ENCODE measurements at regions not wholly inside any gene's neighbourhood (a gene's known extent, or its start where the extent isn't known, plus 50 kb on each side); places are given as distances from the start of the nearest gene placed in this dataset.

DNA sequence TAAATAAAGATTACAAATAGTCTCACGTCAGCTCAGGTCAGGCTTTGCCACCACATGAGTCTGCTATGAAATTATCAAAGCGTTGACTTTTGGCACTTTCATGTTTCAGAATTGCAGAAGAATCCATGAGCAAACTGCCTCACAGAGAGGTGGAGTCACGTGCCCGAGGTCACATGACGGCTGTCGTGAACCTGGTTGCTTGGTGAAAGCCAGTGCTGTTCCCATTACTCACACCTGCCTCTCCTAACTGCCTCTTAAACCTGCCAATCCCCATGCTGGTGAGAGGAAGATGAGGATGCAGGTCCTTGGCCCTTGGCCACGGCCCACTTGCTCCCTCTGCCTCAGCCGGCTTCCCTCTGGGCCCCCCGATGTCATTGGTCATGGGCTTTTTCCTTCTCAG lies 272.7 kb downstream of the BCL11B start:
- no peaks in the 10 kb centered on the region for H3K36me3 Mint-ChIP-seq (ENCODE audit: low read depth, unreplicated experiment)
- TF ChIP-seq, protein P1, sequence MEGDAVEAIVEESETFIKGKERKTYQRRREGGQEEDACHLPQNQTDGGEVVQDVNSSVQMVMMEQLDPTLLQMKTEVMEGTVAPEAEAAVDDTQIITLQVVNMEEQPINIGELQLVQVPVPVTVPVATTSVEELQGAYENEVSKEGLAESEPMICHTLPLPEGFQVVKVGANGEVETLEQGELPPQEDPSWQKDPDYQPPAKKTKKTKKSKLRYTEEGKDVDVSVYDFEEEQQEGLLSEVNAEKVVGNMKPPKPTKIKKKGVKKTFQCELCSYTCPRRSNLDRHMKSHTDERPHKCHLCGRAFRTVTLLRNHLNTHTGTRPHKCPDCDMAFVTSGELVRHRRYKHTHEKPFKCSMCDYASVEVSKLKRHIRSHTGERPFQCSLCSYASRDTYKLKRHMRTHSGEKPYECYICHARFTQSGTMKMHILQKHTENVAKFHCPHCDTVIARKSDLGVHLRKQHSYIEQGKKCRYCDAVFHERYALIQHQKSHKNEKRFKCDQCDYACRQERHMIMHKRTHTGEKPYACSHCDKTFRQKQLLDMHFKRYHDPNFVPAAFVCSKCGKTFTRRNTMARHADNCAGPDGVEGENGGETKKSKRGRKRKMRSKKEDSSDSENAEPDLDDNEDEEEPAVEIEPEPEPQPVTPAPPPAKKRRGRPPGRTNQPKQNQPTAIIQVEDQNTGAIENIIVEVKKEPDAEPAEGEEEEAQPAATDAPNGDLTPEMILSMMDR (IDR thresholded peaks at IDR 0.05; ENCODE audit: unreplicated experiment) = no peak
- H3K4me3 Mint-ChIP-seq (ENCODE audit: unreplicated experiment) = no peak overlapping the region
- DNase-seq (ENCODE audit: low spot score) = no peak
- no peaks in the 10 kb centered on the region for H3K4me1 Mint-ChIP-seq (ENCODE audit: unreplicated experiment)
- no peaks in the 10 kb centered on the region for H3K9me3 Mint-ChIP-seq (ENCODE audit: unreplicated experiment)
- no peaks in the 10 kb centered on the region for H3K27me3 Mint-ChIP-seq (ENCODE audit: unreplicated experiment)
- no peak overlapping the region for H3K27ac Mint-ChIP-seq (ENCODE audit: unreplicated experiment)

DNA sequence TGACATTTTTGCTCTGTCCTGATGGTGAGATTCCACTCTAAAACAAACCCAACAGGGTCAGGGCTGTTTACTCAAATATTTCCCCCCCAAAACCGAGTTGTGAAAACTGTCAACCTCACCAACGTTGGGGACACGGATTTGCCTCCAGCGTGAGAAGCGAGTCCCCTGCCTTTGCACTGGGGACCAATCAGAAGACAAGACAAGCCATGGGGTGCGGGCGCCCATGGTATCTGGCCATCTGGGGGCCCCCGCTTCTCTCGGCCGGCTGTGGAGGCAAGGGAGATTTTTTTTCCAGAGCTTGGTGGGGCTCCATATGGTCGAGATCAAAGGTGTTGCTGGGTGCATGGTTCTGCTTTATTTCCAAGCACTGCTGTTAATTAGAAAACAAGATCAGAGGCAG lies 272.1 kb downstream of the BCL11B start:
- TF ChIP-seq, protein P1 (IDR thresholded peaks at IDR 0.05; ENCODE audit: unreplicated experiment) = no peak
- no peaks in the 10 kb centered on the region for H3K27me3 Mint-ChIP-seq (ENCODE audit: unreplicated experiment)
- H3K9me3 Mint-ChIP-seq (ENCODE audit: unreplicated experiment) = no peaks in the 10 kb centered on the region
- no peak overlapping the region for H3K4me3 Mint-ChIP-seq (ENCODE audit: unreplicated experiment)
- DNase-seq (ENCODE audit: low spot score) = no peak
- no peaks in the 10 kb centered on the region for H3K36me3 Mint-ChIP-seq (ENCODE audit: low read depth, unreplicated experiment)
- no peak overlapping the region for H3K27ac Mint-ChIP-seq (ENCODE audit: unreplicated experiment)
- H3K4me1 Mint-ChIP-seq (ENCODE audit: unreplicated experiment) = no peaks in the 10 kb centered on the region

DNA sequence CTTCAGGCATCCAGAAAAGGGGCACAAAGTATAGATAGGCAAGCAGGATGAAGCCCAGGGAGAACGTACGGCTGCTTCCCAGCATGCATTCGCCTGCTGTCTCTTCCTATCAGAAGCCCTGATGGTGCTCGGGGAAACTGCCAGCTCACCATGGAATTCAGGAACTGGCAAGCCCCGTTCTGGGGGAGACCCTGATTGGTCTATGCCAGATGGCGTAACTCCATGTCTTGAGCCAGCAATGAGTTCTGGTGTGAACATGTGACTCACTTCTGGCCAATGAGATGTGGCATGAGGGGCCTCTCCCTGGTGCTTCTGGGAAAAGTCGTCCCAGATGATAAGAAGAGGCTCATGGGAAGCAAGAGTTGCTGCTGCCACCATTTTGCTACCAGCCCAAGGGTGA lies 270.8 kb downstream of the BCL11B start:
- no peak for DNase-seq (ENCODE audit: low spot score)
- Mint-ChIP-seq H3K36me3 (ENCODE audit: low read depth, unreplicated experiment) (no peaks in the 10 kb centered on the region), H3K4me1 (ENCODE audit: unreplicated experiment) (no peaks in the 10 kb centered on the region), H3K27me3 (ENCODE audit: unreplicated experiment) (no peaks in the 10 kb centered on the region), H3K4me3 (ENCODE audit: unreplicated experiment) (no peak overlapping the region), H3K9me3 (ENCODE audit: unreplicated experiment) (no peaks in the 10 kb centered on the region), H3K27ac (ENCODE audit: unreplicated experiment) (no peak overlapping the region)
- TF ChIP-seq, protein P1 (IDR thresholded peaks at IDR 0.05; ENCODE audit: unreplicated experiment) = no peak

DNA sequence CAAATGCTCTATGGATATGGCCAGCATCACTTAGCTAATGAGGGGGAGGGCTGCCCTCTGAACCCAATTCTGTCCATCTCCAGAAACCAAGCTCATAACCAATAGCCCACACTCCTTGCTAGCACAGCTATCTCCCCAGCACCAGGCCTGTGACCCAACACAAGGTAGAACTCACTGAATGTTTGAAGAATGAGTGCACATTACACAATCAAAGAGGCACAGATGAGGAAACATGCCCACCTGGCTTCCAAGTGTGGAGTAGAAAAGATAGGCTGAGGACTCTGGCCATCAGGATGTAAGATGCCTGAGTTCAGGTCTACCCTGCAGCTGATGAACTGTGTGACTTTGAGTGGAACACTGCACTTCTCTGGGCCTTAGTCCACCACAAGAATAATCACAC lies 268.4 kb downstream of the BCL11B start:
- Mint-ChIP-seq H3K27ac (ENCODE audit: unreplicated experiment) (no peak overlapping the region), H3K4me1 (ENCODE audit: unreplicated experiment) (no peaks in the 10 kb centered on the region), H3K27me3 (ENCODE audit: unreplicated experiment) (peaks cover 3% of the 10 kb centered on the region), H3K36me3 (ENCODE audit: low read depth, unreplicated experiment) (no peaks in the 10 kb centered on the region), H3K9me3 (ENCODE audit: unreplicated experiment) (no peaks in the 10 kb centered on the region), H3K4me3 (ENCODE audit: unreplicated experiment) (no peak overlapping the region)
- DNase-seq (ENCODE audit: low spot score) = no peak
- TF ChIP-seq, protein P1 (IDR thresholded peaks at IDR 0.05; ENCODE audit: unreplicated experiment) = no peak

DNA sequence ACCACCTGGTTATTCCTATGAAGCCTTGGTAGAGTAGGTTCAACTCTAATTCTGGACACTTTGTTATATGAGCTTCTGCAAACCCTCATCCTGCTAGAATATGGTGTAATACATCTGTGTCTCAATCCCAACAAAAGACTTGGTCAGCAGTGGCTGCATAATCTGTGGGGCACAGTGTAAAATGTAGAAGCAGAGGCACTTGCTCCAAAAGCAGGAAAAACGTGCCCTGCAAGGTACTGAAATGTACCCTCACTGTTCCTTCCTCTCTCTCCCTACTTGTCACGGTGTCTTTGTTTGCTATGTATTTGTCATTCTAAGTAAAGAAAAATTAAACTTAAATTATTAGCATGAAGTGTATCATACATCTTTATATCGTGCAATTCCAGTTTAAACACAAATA lies 267.9 kb downstream of the BCL11B start:
- no peak for DNase-seq (ENCODE audit: low spot score)
- Mint-ChIP-seq H3K9me3 (ENCODE audit: unreplicated experiment) (no peaks in the 10 kb centered on the region), H3K4me3 (ENCODE audit: unreplicated experiment) (no peak overlapping the region), H3K36me3 (ENCODE audit: low read depth, unreplicated experiment) (no peaks in the 10 kb centered on the region), H3K27me3 (ENCODE audit: unreplicated experiment) (peaks cover 3% of the 10 kb centered on the region), H3K27ac (ENCODE audit: unreplicated experiment) (no peak overlapping the region), H3K4me1 (ENCODE audit: unreplicated experiment) (no peaks in the 10 kb centered on the region)
- TF ChIP-seq, protein P1 (IDR thresholded peaks at IDR 0.05; ENCODE audit: unreplicated experiment) = no peak
